HG03432 (cell line): ENCODE measurements at regions not wholly inside any gene's neighbourhood (a gene's known extent, or its start where the extent isn't known, plus 50 kb on each side); places are given as distances from the start of the nearest gene placed in this dataset.

ENCODE experiments used
- ATAC-seq: cut with Tn5 transposase; IDR thresholded peaks from one replicate; pipeline ENCODE4 v1.9.1; 2021; ENCODE audit warnings: mild to moderate bottlenecking, moderate library complexity; ENCODE audit not compliant: unreplicated experiment

DNA sequence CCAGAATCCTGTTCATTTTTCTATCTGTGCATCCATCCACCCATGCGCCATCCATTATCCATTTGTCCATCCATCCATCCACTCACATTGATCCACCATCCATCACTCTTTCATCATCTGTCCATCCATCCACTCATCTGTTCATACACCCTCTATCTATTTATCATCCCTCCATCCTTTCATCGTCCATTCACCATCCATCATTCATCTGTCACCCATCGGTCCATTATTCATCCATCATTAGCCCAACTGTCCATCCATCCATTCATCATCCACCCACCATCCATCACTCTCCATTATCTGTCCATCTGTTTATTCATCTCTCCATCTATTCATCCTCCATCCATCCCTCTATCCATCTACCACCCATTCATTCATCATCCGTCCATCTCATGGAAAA lies 125.7 kb upstream of the TMPRSS2 start:
- ATAC-seq = no peak

GRCh38 chr21:41632748-41633475 lies 125.0 kb upstream of the TMPRSS2 start:
- no peak for ATAC-seq

GRCh38 chr21:41631564-41632461 lies 123.9 kb upstream of the TMPRSS2 start:
- ATAC-seq = no peak

- ATAC-seq = no peak
These were observed 123.0 kb upstream of the TMPRSS2 start for GRCh38 chr21:41630917-41631316.

DNA sequence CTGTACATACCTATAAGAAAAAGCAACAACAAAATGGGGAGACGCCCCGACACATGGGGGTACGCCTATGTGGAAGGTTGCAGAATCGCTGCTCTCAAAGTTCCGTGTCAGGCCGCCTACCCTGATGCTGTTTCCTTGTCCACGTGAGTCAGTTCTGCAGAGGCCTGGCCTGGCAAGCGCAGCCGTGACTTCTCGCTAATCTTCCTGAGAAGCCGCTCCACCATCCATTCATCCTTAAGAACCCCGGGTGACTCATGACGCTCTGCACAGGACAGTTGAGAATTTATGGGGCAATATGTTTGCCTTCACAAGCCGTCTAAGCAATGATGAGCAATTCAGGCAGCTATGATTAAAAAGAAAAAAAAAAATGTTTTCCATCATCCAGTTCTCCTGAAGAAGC lies 122.3 kb upstream of the TMPRSS2 start:
- no peak for ATAC-seq

GRCh38 chr21:41628256-41628655 lies 120.3 kb upstream of the TMPRSS2 start:
- no peak for ATAC-seq

GRCh38 chr21:41627428-41627827 lies 119.5 kb upstream of the TMPRSS2 start:
- ATAC-seq = no peak

DNA sequence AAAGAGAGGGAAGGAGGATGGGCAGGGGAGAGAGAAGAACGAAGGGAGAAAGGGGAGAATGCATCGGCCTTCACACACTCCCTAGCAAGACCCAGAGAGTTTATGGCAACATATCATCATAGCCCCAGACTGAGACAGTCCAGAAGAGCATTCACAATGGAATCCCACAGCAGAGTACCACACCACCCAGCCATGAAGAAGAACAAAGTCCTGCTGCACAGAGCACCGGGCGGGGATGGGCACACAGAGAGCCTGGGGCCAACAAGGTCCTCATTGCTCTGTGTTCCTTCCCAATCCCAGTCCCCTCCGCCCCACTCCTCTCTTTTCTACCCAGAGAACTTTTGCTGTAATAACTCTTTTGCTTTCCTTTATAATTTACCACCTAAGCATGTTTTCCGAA lies 118.1 kb upstream of the TMPRSS2 start:
- ATAC-seq = no peak

DNA sequence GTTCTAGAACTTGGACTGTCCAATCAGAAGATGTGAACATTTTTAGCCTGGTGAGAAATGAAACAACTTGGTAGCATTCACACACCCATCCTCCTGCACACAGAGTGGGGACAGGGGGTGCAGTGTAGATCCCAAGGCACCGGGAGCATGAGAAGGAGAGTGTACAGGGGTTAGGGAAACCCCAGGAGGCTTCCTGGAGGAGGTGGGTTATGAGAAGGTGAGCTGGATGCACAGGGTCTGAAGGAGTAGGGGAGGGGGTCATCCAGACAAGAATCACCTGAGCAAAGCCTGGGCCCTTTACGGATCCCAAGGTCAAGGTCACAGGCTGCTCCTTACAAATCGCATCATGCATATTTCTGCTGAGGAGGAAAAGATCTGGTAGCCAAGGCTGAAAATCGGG lies 117.5 kb upstream of the TMPRSS2 start:
- ATAC-seq = no peak

DNA sequence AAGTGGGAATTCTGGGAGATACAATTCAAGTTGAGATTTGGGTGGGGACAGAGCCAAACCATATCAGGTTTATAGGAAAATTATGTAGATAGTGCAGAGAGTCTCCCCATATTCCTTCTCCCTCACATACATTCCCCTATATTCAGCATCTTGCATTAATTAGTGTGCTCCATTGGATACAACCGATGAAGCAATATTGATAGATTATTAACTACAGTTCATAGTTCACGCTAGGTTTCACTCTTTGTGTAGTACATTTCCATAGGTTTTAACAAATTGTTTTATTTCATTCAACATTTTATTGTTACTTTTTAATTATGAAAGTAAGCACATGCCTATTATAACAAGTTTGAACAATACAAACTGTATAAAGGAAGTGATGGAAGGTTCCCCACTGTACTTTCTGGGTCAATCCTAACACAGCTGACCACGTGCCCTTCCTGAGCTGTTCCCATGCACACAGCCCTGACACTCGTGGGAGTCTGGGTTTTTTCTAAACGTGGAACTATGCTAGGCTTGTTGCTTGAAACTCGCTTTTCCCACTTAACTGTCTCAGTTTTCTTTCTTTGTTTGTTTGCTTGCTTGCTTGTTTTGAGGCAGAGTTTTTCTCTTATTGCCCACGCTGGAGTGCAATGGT lies 116.8 kb upstream of the TMPRSS2 start:
- no peak for ATAC-seq

- no peak for ATAC-seq
These were observed 116.0 kb upstream of the TMPRSS2 start for GRCh38 chr21:41623945-41624344.

DNA sequence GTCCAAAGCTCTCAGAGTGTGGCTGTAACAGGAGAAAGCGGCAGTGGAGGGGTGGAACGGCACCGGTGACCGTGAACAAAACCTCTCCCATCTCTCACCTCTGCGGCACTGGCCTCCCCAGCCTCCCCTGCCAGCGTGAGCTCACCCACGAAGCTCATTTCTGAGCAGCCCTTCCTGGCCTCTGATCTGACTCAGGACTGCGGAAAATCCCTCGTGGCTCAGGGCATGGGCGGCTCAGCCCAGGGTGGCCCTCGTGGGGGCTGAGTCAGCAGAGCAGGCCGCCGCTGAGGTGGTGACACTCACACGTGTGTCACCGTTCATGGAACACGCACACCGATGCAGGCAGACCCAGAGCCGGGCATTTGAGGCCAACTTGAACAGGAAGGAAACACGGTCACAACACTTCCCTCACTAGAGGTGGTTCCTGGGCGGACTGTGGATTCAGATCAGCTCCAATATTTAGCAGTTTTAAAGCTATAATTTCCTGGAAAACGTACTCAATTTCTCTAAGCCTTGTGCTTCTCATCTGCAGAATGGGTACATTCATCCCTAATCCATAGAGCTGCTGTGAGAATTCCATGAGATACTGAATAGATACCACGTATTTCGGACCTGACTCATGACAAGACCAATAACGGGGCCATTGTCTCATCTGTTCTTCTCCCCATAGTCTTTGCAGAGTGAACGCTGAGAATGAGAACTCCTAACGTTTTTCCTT lies 115.0 kb upstream of the TMPRSS2 start:
- no peak for ATAC-seq

DNA sequence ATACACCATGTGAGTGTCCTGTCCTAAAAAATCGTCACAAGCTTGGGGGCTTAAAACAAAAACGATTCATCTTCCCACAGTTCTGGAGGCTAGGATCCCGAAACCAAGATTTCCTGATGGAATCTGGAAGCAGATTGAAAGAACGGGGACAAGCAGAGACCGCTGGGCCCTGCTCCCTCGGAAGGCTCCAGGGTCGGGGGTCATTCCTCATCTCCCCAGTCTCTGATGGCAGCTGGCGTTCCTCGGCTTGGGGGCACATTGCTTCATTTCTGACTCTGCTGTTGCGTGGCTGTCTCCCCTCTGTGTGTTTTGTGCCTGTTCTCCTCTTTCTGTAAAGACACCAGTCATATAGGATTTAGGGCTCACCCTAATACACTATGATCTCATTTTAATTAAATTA lies 114.2 kb upstream of the TMPRSS2 start:
- no peak for ATAC-seq

GRCh38 chr21:41621513-41621912 lies 113.6 kb upstream of the TMPRSS2 start:
- ATAC-seq = no peak

DNA sequence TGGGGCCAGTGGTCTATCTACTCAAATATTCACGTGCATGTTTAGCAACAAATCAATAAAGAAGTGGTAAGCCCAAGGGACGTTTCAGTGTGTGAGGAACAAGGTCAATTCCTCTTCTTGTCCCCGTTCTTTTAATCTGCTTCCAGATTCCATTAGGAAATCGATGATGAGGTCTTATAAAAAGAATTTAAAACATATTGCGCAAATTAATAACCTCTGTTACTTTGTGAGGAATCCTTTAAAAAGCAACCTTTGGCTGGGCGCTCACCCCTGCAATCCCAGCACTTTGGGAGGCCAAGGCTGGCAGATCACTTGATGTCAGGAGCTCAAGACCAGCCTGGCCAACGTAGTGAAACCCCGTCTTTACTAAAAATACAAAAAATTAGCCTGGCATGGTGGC lies 113.0 kb upstream of the TMPRSS2 start:
- no peak for ATAC-seq

GRCh38 chr21:41620541-41620940 lies 112.6 kb upstream of the TMPRSS2 start:
- ATAC-seq = no peak

GRCh38 chr21:41616031-41616591 lies 108.2 kb upstream of the TMPRSS2 start:
- no peak for ATAC-seq

DNA sequence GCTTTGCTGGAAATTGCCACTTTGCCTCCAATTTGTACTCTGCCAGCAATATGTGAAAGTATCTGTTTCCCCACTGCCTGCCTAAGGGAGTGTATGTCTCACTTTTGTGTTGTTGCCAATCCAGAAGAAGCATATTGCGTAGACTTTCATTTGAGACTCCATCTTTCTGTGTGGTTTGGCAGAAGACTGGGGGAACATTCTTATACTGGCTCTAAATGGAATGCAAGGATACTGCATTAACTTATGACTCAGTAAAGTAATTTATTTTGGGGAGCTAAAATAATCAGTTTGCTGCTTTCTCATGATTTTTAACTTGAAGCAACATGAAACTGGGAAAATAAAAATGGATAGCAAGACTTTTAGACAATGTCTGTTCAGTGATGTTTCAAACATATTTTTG lies 107.7 kb upstream of the TMPRSS2 start:
- no peak for ATAC-seq

DNA sequence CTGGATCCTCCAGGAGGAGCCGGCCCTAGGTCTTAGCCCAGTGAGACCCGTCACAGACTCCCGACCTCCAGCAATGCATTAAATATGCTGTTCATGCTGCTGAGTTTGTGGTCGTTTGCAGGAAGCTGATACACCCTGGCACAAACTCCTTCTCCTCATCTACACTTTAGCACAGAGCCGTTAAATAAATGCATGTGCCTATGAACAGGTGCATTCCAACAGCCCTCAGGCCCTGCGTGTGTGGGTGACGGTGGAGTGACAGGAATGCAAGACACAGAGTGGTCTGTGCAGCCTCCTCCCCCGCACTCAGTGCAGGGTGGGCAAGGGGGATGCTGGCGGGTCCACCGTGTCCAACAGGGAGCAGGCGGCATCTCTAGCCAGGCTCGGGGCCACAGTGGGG lies 106.6 kb upstream of the TMPRSS2 start:
- ATAC-seq = no peak

GRCh38 chr21:41613533-41613909 lies 105.6 kb upstream of the TMPRSS2 start:
- ATAC-seq = no peak
